ENCODE measurements at regions not wholly inside any gene's neighbourhood (a gene's known extent, or its start where the extent isn't known, plus 50 kb on each side); places are given as distances from the start of the nearest gene placed in this dataset.

DNA sequence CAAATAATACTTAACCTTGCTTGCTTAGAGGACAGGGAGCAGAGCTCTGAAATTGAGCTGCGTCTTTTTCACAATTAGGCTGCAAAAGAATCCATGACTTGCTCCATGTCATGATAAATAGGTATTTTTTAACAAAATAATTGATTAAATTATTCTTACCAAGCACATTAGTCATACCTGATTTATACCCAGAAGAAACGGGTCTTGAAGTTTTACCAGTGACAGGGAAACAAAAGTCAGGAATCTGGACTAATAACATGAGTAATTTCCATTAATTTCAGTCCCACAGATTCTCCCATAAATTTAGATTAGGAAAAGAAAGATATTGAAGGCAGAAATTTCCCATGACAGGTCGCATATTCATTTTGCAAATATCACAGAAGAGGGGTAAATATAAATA is 85.0 kb upstream of the BMP5 start:
- Histone ChIP-seq H3K27me3 (ENCODE audit: insufficient read depth, poor library complexity, severe bottlenecking) (no peaks in the 10 kb centered on the region), H3K27ac (replicated peaks) (no peak overlapping the region), H3K4me3 (replicated peaks; ENCODE audit: insufficient read depth, low read length) (no peak overlapping the region)
- no peak for DNase-seq (ENCODE audit: low read depth in 1 of 2, low spot score in 1 of 2)
- TF ChIP-seq GABPA (IDR thresholded peaks at IDR 0.05; ENCODE audit: low read depth) (no peak), REST (IDR thresholded peaks at IDR 0.05; ENCODE audit: insufficient replicate concordance, low read depth) (no peak), CTCF (IDR thresholded peaks at IDR 0.05; ENCODE audit: insufficient read depth, low read length) (no peak), POLR2AphosphoS5 (IDR thresholded peaks at IDR 0.05; ENCODE audit: low read depth) (no peak), SPI1 (IDR thresholded peaks at IDR 0.05; ENCODE audit: borderline replicate concordance, low read depth) (no peak)

GRCh38 chr6:55958790-55959189 is 83.4 kb upstream of the BMP5 start:
- H3K4me3 ChIP-seq (replicated peaks; ENCODE audit: insufficient read depth, low read length), result no peak overlapping the region
- no peak for TF ChIP-seq POLR2AphosphoS5 (IDR thresholded peaks at IDR 0.05; ENCODE audit: low read depth)
- no peak for TF ChIP-seq CTCF (IDR thresholded peaks at IDR 0.05; ENCODE audit: insufficient read depth, low read length)
- TF ChIP-seq REST (IDR thresholded peaks at IDR 0.05; ENCODE audit: insufficient replicate concordance, low read depth), result no peak
- TF ChIP-seq SPI1 (IDR thresholded peaks at IDR 0.05; ENCODE audit: borderline replicate concordance, low read depth), result no peak
- TF ChIP-seq GABPA (IDR thresholded peaks at IDR 0.05; ENCODE audit: low read depth), result no peak
- H3K27ac ChIP-seq (replicated peaks), result no peak overlapping the region
- no peaks in the 10 kb centered on the region for H3K27me3 ChIP-seq (ENCODE audit: insufficient read depth, poor library complexity, severe bottlenecking)
- no peak for DNase-seq (ENCODE audit: low read depth in 1 of 2, low spot score in 1 of 2)

DNA sequence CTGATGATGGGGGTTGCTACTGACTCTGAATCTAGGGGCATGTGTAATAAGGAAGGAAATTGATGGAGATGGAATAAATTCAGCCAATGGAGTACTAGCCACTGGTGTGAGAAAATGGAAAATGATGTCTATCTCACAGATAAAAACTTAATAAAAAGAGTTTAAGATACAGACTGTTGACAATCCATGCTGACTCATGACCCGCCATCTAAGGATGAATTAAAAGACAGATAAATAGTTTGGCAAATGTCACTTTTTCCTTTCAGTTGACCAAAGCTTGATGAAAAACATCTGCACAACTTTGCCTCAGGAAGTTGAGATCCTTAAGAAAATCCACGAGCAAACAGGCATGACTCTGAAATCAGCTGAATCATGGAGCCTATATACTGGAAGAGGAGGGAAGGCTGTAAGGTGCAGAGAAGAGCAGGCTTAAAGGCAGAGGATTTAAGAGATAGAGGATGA is 82.6 kb upstream of the BMP5 start:
- DNase-seq (ENCODE audit: low read depth in 1 of 2, low spot score in 1 of 2), result no peak
- H3K27me3 ChIP-seq (ENCODE audit: insufficient read depth, poor library complexity, severe bottlenecking), result no peaks in the 10 kb centered on the region
- TF ChIP-seq SPI1 (IDR thresholded peaks at IDR 0.05; ENCODE audit: borderline replicate concordance, low read depth), result no peak
- TF ChIP-seq REST (IDR thresholded peaks at IDR 0.05; ENCODE audit: insufficient replicate concordance, low read depth), result no peak
- no peak for TF ChIP-seq CTCF (IDR thresholded peaks at IDR 0.05; ENCODE audit: insufficient read depth, low read length)
- no peak for TF ChIP-seq GABPA (IDR thresholded peaks at IDR 0.05; ENCODE audit: low read depth)
- TF ChIP-seq POLR2AphosphoS5 (IDR thresholded peaks at IDR 0.05; ENCODE audit: low read depth), result no peak
- H3K4me3 ChIP-seq (replicated peaks; ENCODE audit: insufficient read depth, low read length), result no peak overlapping the region
- H3K27ac ChIP-seq (replicated peaks), result no peak overlapping the region

Data from HL-60 (cell line).